Activated CD4-positive, alpha-beta T cell treated with anti-CD3 and anti-CD28 coated beads, Interleukin-2, amount 50 U/mL, for 16 hours (primary cell): ENCODE measurements at regions not wholly inside any gene's neighbourhood (a gene's known extent, or its start where the extent isn't known, plus 50 kb on each side); places are given as distances from the start of the nearest gene placed in this dataset.
A peak's percentile ranks its signal among the peaks of the same experiment; 100 is the strongest.
"Not testable (repeated sequence)": the region's sequence is repeated elsewhere in the genome, so short reads cannot be mapped to it uniquely, and the experiment has no call there.

Source experiments
- DNase-seq: peaks from one replicate; pipeline ENCODE4 v3.0.0-alpha.2; 2020

- no peak for DNase-seq
These were observed 110.7 kb upstream of the P2RY1 start for GRCh38 chr3:152724270-152724669.

- DNase-seq = no peak
These were observed 106.5 kb upstream of the P2RY1 start for GRCh38 chr3:152728231-152728980.

GRCh38 chr3:152729906-152730305, 105.0 kb upstream of the P2RY1 start:
- DNase-seq = peak; percentile 8

- no peak for DNase-seq
These were observed 103.4 kb upstream of the P2RY1 start for GRCh38 chr3:152731511-152731910.

GRCh38 chr3:152733584-152734119, 101.3 kb upstream of the P2RY1 start:
- DNase-seq = no peak

- DNase-seq = peak; percentile 63
These were observed 97.7 kb upstream of the P2RY1 start for GRCh38 chr3:152737021-152737908.

- no peak for DNase-seq
These were observed 96.3 kb upstream of the P2RY1 start for GRCh38 chr3:152738656-152739055.

- DNase-seq = no peak
These were observed 92.3 kb upstream of the P2RY1 start for GRCh38 chr3:152742368-152743347.

- DNase-seq = no peak
These were observed 89.3 kb upstream of the P2RY1 start for GRCh38 chr3:152745646-152746045.

GRCh38 chr3:152754303-152754702, 80.6 kb upstream of the P2RY1 start:
- no peak for DNase-seq

- no peak for DNase-seq
These were observed 78.1 kb upstream of the P2RY1 start for GRCh38 chr3:152756807-152757206.

GRCh38 chr3:152760024-152760563, 74.8 kb upstream of the P2RY1 start:
- DNase-seq = no peak

- no peak for DNase-seq
These were observed 74.3 kb upstream of the P2RY1 start for GRCh38 chr3:152760591-152760990.

- DNase-seq = no peak
These were observed 66.5 kb upstream of the P2RY1 start for GRCh38 chr3:152768478-152768877.

GRCh38 chr3:152769523-152769922, 65.4 kb upstream of the P2RY1 start:
- no peak for DNase-seq

- DNase-seq = no peak
These were observed 64.6 kb upstream of the P2RY1 start for GRCh38 chr3:152770296-152770695.

- DNase-seq = no peak
These were observed 63.8 kb upstream of the P2RY1 start for GRCh38 chr3:152771120-152771519.

- DNase-seq = no peak
These were observed 62.2 kb upstream of the P2RY1 start for GRCh38 chr3:152772674-152773225.

- DNase-seq = no peak
These were observed 61.3 kb upstream of the P2RY1 start for GRCh38 chr3:152773633-152774032.

GRCh38 chr3:152774230-152774629, 60.7 kb upstream of the P2RY1 start:
- not testable (repeated sequence) for DNase-seq

- no peak for DNase-seq
These were observed 56.9 kb upstream of the P2RY1 start for GRCh38 chr3:152778022-152778421.

GRCh38 chr3:152779653-152780052, 55.3 kb upstream of the P2RY1 start:
- no peak for DNase-seq
